SJSA1 (cell line): ENCODE measurements at regions not wholly inside any gene's neighbourhood (a gene's known extent, or its start where the extent isn't known, plus 50 kb on each side); places are given as distances from the start of the nearest gene placed in this dataset.

Experiments
- DNase-seq, 2 experiments: peaks; one replicate each; pipeline ENCODE4 v3.0.0-alpha.2; 2015 to 2020; ENCODE audit warnings: low spot score in 2 of 2, low read depth in 1 of 2
- H3K27ac ChIP-seq: fragments of 250-450 bp; sonication (Bioruptor Pico); 2 replicates; pipeline ENCODE4 v1.5.1; 2020; ENCODE audit warnings: mild to moderate bottlenecking, moderate library complexity
- H3K27me3 ChIP-seq: fragments of 250-450 bp; sonication (Bioruptor Pico); replicated peaks from 2 replicates; pipeline ENCODE4 v1.5.1; 2020; ENCODE audit warnings: mild to moderate bottlenecking, moderate library complexity
- H3K36me3 ChIP-seq: fragments of 250-450 bp; sonication (Bioruptor Pico); 2 replicates; pipeline ENCODE4 v1.5.1; 2020; ENCODE audit warnings: mild to moderate bottlenecking
- H3K4me1 ChIP-seq: fragments of 250-450 bp; sonication (Bioruptor Pico); replicated peaks from 2 replicates; pipeline ENCODE4 v1.6.1; 2021; ENCODE audit warnings: mild to moderate bottlenecking
- H3K4me3 ChIP-seq: fragments of 250-450 bp; sonication (Bioruptor Pico); 2 replicates; pipeline ENCODE4 v1.5.1; 2020; ENCODE audit warnings: mild to moderate bottlenecking
- H3K9me3 ChIP-seq: fragments of 250-450 bp; sonication (Bioruptor Pico); replicated peaks from 2 replicates; pipeline ENCODE4 v1.5.1; 2020; ENCODE audit warnings: mild to moderate bottlenecking

DNA sequence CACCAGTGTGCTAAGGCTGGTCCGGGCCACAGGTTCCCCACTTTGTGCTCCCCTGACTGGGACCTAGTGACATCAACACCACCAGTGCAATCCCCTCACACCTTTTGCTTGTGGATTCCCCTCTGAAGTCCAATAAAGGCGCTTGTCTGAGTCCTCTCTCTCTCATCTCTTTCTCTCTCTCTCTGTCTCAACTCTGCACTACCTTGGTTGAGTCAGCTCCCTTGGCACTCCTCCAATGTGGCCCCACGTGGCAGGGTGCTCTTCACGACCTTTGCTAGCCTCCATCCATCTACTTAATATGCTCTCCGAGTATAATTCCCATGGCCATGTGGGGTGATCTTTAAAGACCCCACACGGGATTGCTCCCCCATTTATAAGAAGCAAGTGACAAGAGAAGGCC lies 385.0 kb downstream of the CD83 start:
- peaks cover 4% of the 10 kb centered on the region for H3K4me1 ChIP-seq
- H3K27ac ChIP-seq: no peak overlapping the region
- no peaks in the 10 kb centered on the region for H3K27me3 ChIP-seq
- no peaks in the 10 kb centered on the region for H3K9me3 ChIP-seq
- no peaks in the 10 kb centered on the region for H3K36me3 ChIP-seq
- no peak overlapping the region for H3K4me3 ChIP-seq
- DNase-seq: no peak

DNA sequence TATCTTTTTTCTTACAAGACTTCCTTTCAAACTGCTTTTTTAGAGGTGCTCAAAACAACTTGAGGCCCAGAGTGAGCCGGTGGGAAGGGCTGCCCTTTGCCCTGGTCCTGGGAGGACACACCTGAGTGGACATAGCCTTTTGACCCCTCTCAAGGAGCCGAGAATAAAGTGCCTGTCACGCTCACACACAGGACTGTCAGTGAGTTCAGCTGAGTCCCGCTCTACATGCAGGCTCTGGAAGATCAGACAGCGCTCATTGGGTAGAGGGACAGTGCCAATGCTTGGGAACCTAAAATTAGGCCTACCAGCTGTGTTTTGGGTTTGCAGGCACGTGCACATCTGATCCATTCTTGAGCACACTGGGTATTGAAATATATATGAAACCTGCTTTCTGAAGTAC lies 387.8 kb downstream of the CD83 start:
- H3K27me3 ChIP-seq: no peaks in the 10 kb centered on the region
- no peaks in the 10 kb centered on the region for H3K4me1 ChIP-seq
- H3K27ac ChIP-seq: no peak overlapping the region
- no peak for DNase-seq
- H3K9me3 ChIP-seq: no peaks in the 10 kb centered on the region
- H3K36me3 ChIP-seq: no peaks in the 10 kb centered on the region
- H3K4me3 ChIP-seq: no peak overlapping the region

DNA sequence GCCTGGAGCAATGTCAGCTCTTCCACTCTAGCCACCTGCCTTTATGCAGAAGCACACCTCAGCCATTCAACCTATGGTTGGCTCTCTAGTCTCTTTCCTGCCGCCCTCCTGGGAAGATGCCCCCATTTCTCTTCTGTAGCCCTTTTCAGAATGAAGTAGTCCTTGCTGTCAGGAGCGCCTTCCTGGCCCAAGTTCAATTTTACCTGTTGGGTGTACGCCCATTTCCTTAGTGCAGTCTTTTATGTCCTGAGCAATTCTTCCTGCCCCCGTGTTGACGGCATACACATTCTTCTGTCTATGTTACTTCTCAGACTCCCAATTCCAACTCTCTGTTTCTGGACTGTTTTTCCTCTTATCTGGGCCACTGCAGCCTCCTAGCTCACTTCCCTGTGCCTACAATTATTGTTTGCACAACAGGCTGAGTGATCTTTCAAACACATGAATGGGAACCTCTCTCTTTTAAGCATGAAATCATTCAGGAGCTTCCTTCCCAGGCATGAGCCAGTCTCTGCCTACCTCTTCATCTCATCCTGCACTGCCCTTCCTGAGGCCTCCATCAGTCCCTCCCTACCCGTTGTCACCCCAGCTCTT lies 389.2 kb downstream of the CD83 start:
- no peak overlapping the region for H3K27ac ChIP-seq
- H3K9me3 ChIP-seq: no peaks in the 10 kb centered on the region
- H3K27me3 ChIP-seq: no peaks in the 10 kb centered on the region
- H3K4me3 ChIP-seq: no peak overlapping the region
- DNase-seq: no peak
- H3K36me3 ChIP-seq: no peaks in the 10 kb centered on the region
- no peaks in the 10 kb centered on the region for H3K4me1 ChIP-seq

DNA sequence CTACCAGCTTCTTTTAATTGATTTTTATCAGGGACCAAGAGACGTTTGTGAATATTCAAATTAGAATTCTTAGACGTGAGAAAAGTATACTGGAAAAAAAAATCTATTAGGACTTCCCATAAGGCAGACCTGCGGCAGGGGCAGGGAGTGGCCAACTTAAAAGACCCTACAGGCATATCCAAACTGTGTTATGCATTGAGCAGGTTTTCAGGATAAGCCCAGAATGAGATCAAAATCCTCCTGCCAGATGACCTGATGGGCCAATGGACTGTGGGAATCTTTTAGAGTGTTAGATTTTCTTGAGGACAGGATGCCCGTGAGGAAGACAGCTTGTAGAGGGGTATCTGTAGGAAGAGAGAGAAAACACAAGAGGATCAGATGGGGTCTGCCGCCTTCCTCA lies 391.5 kb downstream of the CD83 start:
- H3K36me3 ChIP-seq: no peaks in the 10 kb centered on the region
- no peak overlapping the region for H3K27ac ChIP-seq
- H3K4me1 ChIP-seq: no peaks in the 10 kb centered on the region
- no peaks in the 10 kb centered on the region; the same call in 1 of the 2 replicates for H3K9me3 ChIP-seq
- H3K27me3 ChIP-seq: no peaks in the 10 kb centered on the region
- no peak for DNase-seq
- no peak overlapping the region for H3K4me3 ChIP-seq

GRCh38 chr6:14510038-14510437 lies 392.5 kb downstream of the CD83 start:
- no peak overlapping the region for H3K4me3 ChIP-seq
- H3K27me3 ChIP-seq: no peaks in the 10 kb centered on the region
- H3K27ac ChIP-seq: no peak overlapping the region
- no peaks in the 10 kb centered on the region for H3K36me3 ChIP-seq
- no peak for DNase-seq
- no peaks in the 10 kb centered on the region; the same call in 1 of the 2 replicates for H3K9me3 ChIP-seq
- H3K4me1 ChIP-seq: no peaks in the 10 kb centered on the region

DNA sequence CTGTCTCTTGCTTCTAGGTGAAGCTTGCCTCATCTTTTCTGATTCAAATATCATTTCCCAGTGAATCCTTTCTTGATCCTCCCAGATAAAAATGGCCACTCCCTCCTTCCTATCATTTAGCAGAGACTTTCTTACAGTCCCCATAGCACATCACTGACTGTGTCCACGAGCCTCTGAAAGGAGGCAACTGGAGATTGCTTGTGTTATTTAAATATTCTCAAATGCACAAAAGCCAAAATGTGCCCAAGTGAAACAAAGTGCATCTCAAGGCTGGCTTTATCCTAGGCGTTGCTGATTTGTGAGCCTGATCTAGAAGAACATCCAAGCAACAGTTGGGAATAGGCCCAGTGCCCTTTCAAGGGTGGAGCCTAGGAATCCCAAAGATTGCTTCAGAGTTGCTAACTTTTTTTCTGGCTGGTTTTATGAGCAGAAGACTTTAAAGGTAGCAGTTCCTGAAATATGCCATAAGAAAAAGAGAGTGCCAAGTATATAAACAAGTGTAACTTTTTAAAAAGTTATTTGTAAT lies 393.6 kb downstream of the CD83 start:
- Histone ChIP-seq H3K9me3 (no peaks in the 10 kb centered on the region; the same call in 1 of the 2 replicates), H3K4me1 (no peaks in the 10 kb centered on the region), H3K4me3 (no peak overlapping the region), H3K27ac (no peak overlapping the region), H3K36me3 (no peaks in the 10 kb centered on the region), H3K27me3 (no peaks in the 10 kb centered on the region)
- DNase-seq: no peak

DNA sequence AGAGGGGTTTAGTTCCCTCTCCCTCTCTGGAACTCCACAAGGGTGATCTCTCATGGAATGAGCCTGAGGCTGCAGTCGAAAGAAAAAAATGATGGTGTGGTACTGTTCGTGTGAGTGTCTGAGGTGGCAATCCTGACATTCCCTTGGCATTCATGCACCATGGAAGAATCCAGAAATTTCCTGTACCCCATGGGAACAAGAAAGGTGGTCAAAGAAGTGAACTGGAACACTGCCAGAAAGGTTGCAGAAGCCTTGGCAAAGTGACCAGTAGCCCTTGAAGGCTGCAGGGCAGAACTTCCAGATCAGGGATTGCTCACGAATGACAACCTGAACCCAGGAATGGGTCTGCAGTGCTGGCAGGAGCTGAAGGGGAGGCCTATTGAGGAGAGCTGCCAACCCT lies 394.7 kb downstream of the CD83 start:
- Histone ChIP-seq H3K9me3 (no peaks in the 10 kb centered on the region; the same call in 1 of the 2 replicates), H3K27ac (no peak overlapping the region), H3K4me3 (no peak overlapping the region), H3K27me3 (no peaks in the 10 kb centered on the region), H3K36me3 (no peaks in the 10 kb centered on the region), H3K4me1 (no peaks in the 10 kb centered on the region)
- no peak for DNase-seq

- Histone ChIP-seq H3K27me3 (no peaks in the 10 kb centered on the region), H3K4me1 (no peaks in the 10 kb centered on the region), H3K36me3 (no peaks in the 10 kb centered on the region), H3K4me3 (no peak overlapping the region), H3K9me3 (no peaks in the 10 kb centered on the region; the same call in 1 of the 2 replicates), H3K27ac (no peak overlapping the region)
- no peak for DNase-seq
Measured at GRCh38 chr6:14513496-14514393, 396.2 kb downstream of the CD83 start.

- DNase-seq: no peak
- Histone ChIP-seq H3K36me3 (no peaks in the 10 kb centered on the region), H3K27ac (no peak overlapping the region), H3K9me3 (no peaks in the 10 kb centered on the region; the same call in 1 of the 2 replicates), H3K4me3 (no peak overlapping the region), H3K4me1 (no peaks in the 10 kb centered on the region), H3K27me3 (no peaks in the 10 kb centered on the region)
Measured at GRCh38 chr6:14516956-14517355, 399.4 kb downstream of the CD83 start.

DNA sequence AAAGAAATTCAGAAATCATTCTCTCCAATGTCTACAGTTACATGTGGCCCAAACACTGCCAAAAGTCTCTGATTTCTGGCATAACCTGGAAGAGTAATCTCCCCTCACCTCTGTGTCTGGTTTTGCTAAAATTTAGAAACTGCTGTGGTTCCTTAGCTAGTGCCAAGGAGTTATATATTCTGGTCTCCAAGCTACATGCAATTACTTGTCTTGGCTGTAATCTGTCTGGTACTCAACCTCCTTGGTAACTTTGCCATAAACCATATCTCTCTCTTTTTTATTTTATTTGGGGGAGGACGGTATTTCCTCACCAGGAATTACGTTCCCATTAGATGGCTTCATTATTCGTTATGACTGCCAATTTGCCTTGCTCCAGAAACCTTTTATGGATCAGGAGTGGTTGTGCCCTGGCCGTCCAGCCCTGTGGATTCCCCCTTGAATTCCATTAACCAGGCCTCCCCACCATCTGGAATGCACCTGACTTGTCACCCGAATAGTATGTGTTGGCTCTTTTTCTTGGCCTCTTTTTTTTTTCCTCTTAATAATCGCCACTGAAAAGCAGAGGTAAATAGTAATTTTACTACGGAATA lies 400.0 kb downstream of the CD83 start:
- H3K27ac ChIP-seq: no peak overlapping the region
- no peak for DNase-seq

DNA sequence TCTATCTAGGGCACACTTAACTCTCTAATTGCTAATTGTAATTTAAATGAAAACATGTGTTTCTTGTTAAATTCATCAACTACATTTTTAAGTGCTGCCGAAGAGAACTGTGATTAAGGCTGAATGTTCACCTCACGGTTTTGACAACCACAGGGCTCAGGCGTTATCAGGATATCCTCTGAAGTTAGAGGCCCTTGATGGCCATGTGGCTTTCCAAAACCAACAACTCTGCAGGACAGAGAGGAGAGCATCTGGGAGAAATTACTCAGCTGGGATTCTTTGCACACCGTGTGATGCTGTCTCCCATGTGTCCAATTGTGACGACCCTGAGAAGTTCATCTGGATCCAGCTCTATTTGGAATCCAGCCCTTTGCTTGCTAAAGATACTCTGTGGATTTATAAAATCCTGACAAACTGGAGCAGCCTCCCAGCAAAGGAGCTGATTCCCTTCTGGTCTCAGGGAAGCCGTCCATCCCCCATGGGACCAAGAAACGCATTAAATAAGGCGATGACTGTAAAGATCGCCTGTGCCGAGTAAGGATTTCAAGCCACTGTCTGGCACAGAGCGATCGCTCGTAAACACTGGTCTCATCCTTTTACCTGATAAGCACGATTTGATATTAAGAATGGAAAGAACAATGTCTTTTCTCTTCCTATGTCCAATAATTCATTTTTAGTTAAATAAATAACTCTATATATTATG lies 401.1 kb downstream of the CD83 start:
- H3K4me3 ChIP-seq: no peak overlapping the region
- no peaks in the 10 kb centered on the region for H3K9me3 ChIP-seq
- H3K36me3 ChIP-seq: no peaks in the 10 kb centered on the region
- no peak overlapping the region for H3K27ac ChIP-seq
- no peak for DNase-seq
- H3K27me3 ChIP-seq: no peaks in the 10 kb centered on the region
- H3K4me1 ChIP-seq: no peaks in the 10 kb centered on the region

More for the DNA sequence above, 400.0 kb downstream of the CD83 start:
- no peaks in the 10 kb centered on the region for H3K27me3 ChIP-seq
- H3K9me3 ChIP-seq: no peaks in the 10 kb centered on the region; the same call in 1 of the 2 replicates
- no peaks in the 10 kb centered on the region for H3K36me3 ChIP-seq
- no peaks in the 10 kb centered on the region for H3K4me1 ChIP-seq
- no peak overlapping the region for H3K4me3 ChIP-seq

- no peaks in the 10 kb centered on the region for H3K27me3 ChIP-seq
- H3K27ac ChIP-seq: no peak overlapping the region
- H3K9me3 ChIP-seq: no peaks in the 10 kb centered on the region
- H3K4me1 ChIP-seq: no peaks in the 10 kb centered on the region
- no peak overlapping the region for H3K4me3 ChIP-seq
- no peak for DNase-seq
- no peaks in the 10 kb centered on the region for H3K36me3 ChIP-seq
Measured at GRCh38 chr6:14520029-14520428, 402.5 kb downstream of the CD83 start.

DNA sequence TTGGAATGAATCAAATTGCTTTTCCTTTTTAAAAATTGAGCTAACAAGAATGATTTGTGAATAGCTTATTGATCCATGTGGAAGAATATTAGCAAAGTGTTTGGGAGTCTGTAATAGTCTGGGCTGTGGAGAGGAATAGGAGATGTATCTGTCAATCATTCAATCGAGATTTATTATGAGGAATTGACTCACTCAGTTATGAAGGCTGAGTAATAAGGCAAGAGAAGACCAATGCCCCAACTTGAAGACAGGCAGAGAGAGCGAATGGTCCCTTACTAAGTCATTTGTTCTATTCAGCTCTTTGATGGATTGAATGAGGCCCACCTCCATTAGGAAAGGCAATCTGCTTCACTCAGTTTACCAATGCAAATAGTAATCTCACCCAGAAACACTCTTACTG lies 403.0 kb downstream of the CD83 start:
- DNase-seq: no peak
- Histone ChIP-seq H3K27ac (no peak overlapping the region), H3K36me3 (no peaks in the 10 kb centered on the region), H3K4me3 (no peak overlapping the region), H3K27me3 (no peaks in the 10 kb centered on the region), H3K9me3 (no peaks in the 10 kb centered on the region), H3K4me1 (no peaks in the 10 kb centered on the region)
